Endothelial cell of umbilical vein (primary cell): ENCODE measurements at regions not wholly inside any gene's neighbourhood (a gene's known extent, or its start where the extent isn't known, plus 50 kb on each side); places are given as distances from the start of the nearest gene placed in this dataset.

ENCODE experiments used
- BruUV-seq: library from RNA; stranded (reverse); fragments of 400-500 nt; replicated peaks from 2 replicates; lab custom pipeline; 2021; lab: Mats Ljungman, UMichigan
- CTCF ChIA-PET: fragments of 300-600, 350-600 bp; sonication (Branson Sonifier 250); formaldehyde crosslinking; loops from one replicate; lab custom pipeline; 2021; ENCODE audit warnings: antibody characterized with exemption, inconsistent platforms; lab: Charles Lee
- POLR2A ChIA-PET: fragments of 300-600, 350-600 bp; sonication (Branson Sonifier 250); formaldehyde crosslinking; loops from one replicate; lab custom pipeline; 2021; ENCODE audit warnings: antibody characterized with exemption, inconsistent platforms; lab: Charles Lee
- DNase-seq: peaks from one replicate; pipeline ENCODE4 v3.0.0-alpha.2; 2011; ENCODE audit warnings: low read depth, low spot score
- FAIRE-seq: peaks from 2 replicates; lab custom pipeline; 2011; peaks lifted over from hg19 to GRCh38; lab: Jason Lieb, UNC
- H2AFZ ChIP-seq: 2 replicates; pipeline ENCODE4 v1.6.0; 2012; ENCODE audit warnings: low read depth, low read length, control low read depth, inconsistent platforms
- H3K27ac ChIP-seq: 2 replicates; pipeline ENCODE4 v1.5.1; 2011; ENCODE audit warnings: low read depth, mild to moderate bottlenecking, control low read depth, low read length, moderate library complexity; ENCODE audit not compliant: insufficient read depth
- H3K27me3 ChIP-seq, 2 experiments: 2 replicates each; pipeline versions ENCODE4 v1.6.0 to v1.6.1; 2011; ENCODE audit warnings: low read length in 2 of 2, mixed read lengths in 1 of 2; ENCODE audit not compliant: control insufficient read depth in 2 of 2, insufficient read depth in 2 of 2
- H3K36me3 ChIP-seq, 2 experiments: 2 replicates in 1 of 2; 3 replicates in 1 of 2; pipeline ENCODE4 v1.5.1; 2011; ENCODE audit warnings: low read length in 2 of 2, mild to moderate bottlenecking in 1 of 2, moderate library complexity in 1 of 2; ENCODE audit not compliant: control insufficient read depth in 2 of 2, insufficient read depth in 2 of 2; ENCODE audit errors: extremely low read depth in 1 of 2
- H3K4me1 ChIP-seq: 3 replicates; pipeline ENCODE4 v1.5.1; 2011; ENCODE audit warnings: mild to moderate bottlenecking, low read length; ENCODE audit not compliant: control insufficient read depth, insufficient read depth; ENCODE audit errors: extremely low read depth
- H3K4me2 ChIP-seq: 2 replicates; pipeline ENCODE4 v1.6.1; 2011; ENCODE audit warnings: low read length, control low read depth, mixed read lengths; ENCODE audit not compliant: insufficient read depth
- H3K4me3 ChIP-seq, 3 experiments: fragments of 200-600 bp in 1 of 3; sonication (generic), shearing (Covaris generic) in 1 of 3; replicated peaks in 1 of 3; 2 replicates each; pipeline ENCODE4 v1.5.1; 2011 to 2016; ENCODE audit warnings: control low read depth in 3 of 3, low read length in 3 of 3, mild to moderate bottlenecking in 2 of 3, inconsistent platforms in 1 of 3, low read depth in 1 of 3, moderate library complexity in 1 of 3; ENCODE audit not compliant: insufficient read depth in 1 of 3
- H3K79me2 ChIP-seq: 2 replicates; pipeline ENCODE4 v1.6.0; 2012; ENCODE audit warnings: low read length, inconsistent platforms; ENCODE audit not compliant: control insufficient read depth, insufficient read depth
- H3K9ac ChIP-seq: replicated peaks from 2 replicates; pipeline ENCODE3; 2011; ENCODE audit warnings: low read length, control low read depth; ENCODE audit not compliant: insufficient read depth; ENCODE audit errors: extremely low read depth
- H3K9me1 ChIP-seq: replicated peaks from 3 replicates; pipeline ENCODE4 v1.6.0; 2011; ENCODE audit warnings: mild to moderate bottlenecking, low read length; ENCODE audit not compliant: control insufficient read depth, insufficient read depth; ENCODE audit errors: extremely low read depth
- H3K9me3 ChIP-seq: replicated peaks from 2 replicates; pipeline ENCODE4 v1.5.1; 2012; ENCODE audit warnings: low read length, inconsistent platforms; ENCODE audit not compliant: control insufficient read depth, insufficient read depth
- H4K20me1 ChIP-seq: replicated peaks from 2 replicates; pipeline ENCODE3; 2011; ENCODE audit warnings: mild to moderate bottlenecking, low read length; ENCODE audit not compliant: control insufficient read depth, insufficient read depth; ENCODE audit errors: extremely low read depth
- CTCF ChIP-seq, 2 donors: IDR thresholded peaks; 1 replicate in 1 of 2; 2 replicates in 1 of 2; pipeline ENCODE4 v1.5.1; 2011; ENCODE audit warnings: low read length in 2 of 2, mild to moderate bottlenecking in 2 of 2, moderate library complexity in 2 of 2, control low read depth in 1 of 2, inconsistent platforms in 1 of 2, low read depth in 1 of 2; ENCODE audit not compliant: insufficient read depth in 1 of 2; ENCODE audit errors: extremely low read depth in 1 of 2
- EZH2 ChIP-seq: IDR thresholded peaks from 2 replicates; pipeline ENCODE4 v1.6.1; 2012; ENCODE audit warnings: borderline replicate concordance, low read depth, mild to moderate bottlenecking, moderate library complexity, low read length, inconsistent platforms; ENCODE audit not compliant: severe bottlenecking
- FOS ChIP-seq: IDR thresholded peaks from 2 replicates; pipeline ENCODE4 v1.6.1; 2011; ENCODE audit warnings: mild to moderate bottlenecking, low read length, moderate library complexity, borderline replicate concordance; ENCODE audit not compliant: insufficient read depth
- JUN ChIP-seq: IDR thresholded peaks from 2 replicates; pipeline ENCODE4 v1.6.1; 2011; ENCODE audit warnings: borderline replicate concordance, low read depth; ENCODE audit not compliant: insufficient read length, insufficient read depth
- MYC ChIP-seq: IDR thresholded peaks from one replicate; pipeline ENCODE4 v1.6.1; 2011; ENCODE audit warnings: mild to moderate bottlenecking, low read depth, low read length
- POLR2AphosphoS5 ChIP-seq: IDR thresholded peaks from 2 replicates; pipeline ENCODE4 v1.6.1; 2012; ENCODE audit warnings: low read depth, mild to moderate bottlenecking, control low read depth, low read length, moderate library complexity; ENCODE audit not compliant: insufficient read depth
- dilution Hi-C: fragments of 300-500 bp; cut with MboI; formaldehyde crosslinking; loops from one replicate; pipeline ENCODE4 v1.15.0; 2019; ENCODE audit warnings: low sequenced_read_pairs; ENCODE audit not compliant: extremely low pct_ligation_motif_present
- intact Hi-C: fragments of 100-400 bp; cut with micrococcal nuclease; formaldehyde crosslinking; loops from one replicate; pipeline ENCODE4 v1.10.0; 2022

GRCh38 chr13:75195495-75196146, 286.3 kb downstream of the TBC1D4 start:
- no peak for TF ChIP-seq MYC
- TF ChIP-seq FOS = no peak
- TF ChIP-seq POLR2AphosphoS5 = no peak
- TF ChIP-seq CTCF (IDR thresholded peaks at IDR 0.05; ENCODE audit: extremely low read depth in 1 of 2, insufficient read depth in 1 of 2, low read depth in 1 of 2, low read length in 2 of 2) = no peak
- TF ChIP-seq EZH2 = no peak
- no peak for TF ChIP-seq JUN
- H2AFZ ChIP-seq = no peak overlapping the region
- H3K9me3 ChIP-seq = no peaks in the 10 kb centered on the region
- no peak overlapping the region for H3K4me3 ChIP-seq
- H3K36me3 ChIP-seq = no peaks in the 10 kb centered on the region
- no peaks in the 10 kb centered on the region for H4K20me1 ChIP-seq
- H3K27me3 ChIP-seq = no peaks in the 10 kb centered on the region
- H3K9ac ChIP-seq = no peak overlapping the region
- ChIA-PET POLR2A (no interaction called here), CTCF (no interaction called here)
- no peak overlapping the region for H3K4me2 ChIP-seq
- intact Hi-C loops (no loop called here), dilution Hi-C loops (no loop called here)
- no peak for FAIRE-seq
- H3K79me2 ChIP-seq = no peaks in the 10 kb centered on the region
- H3K4me1 ChIP-seq = no peaks in the 10 kb centered on the region
- no peaks in the 10 kb centered on the region for H3K9me1 ChIP-seq
- DNase-seq = no peak
- no TSS peak for BruUV-seq
- no peak overlapping the region for H3K27ac ChIP-seq
